ENCODE measurements at regions not wholly inside any gene's neighbourhood (a gene's known extent, or its start where the extent isn't known, plus 50 kb on each side); places are given as distances from the start of the nearest gene placed in this dataset.

DNA sequence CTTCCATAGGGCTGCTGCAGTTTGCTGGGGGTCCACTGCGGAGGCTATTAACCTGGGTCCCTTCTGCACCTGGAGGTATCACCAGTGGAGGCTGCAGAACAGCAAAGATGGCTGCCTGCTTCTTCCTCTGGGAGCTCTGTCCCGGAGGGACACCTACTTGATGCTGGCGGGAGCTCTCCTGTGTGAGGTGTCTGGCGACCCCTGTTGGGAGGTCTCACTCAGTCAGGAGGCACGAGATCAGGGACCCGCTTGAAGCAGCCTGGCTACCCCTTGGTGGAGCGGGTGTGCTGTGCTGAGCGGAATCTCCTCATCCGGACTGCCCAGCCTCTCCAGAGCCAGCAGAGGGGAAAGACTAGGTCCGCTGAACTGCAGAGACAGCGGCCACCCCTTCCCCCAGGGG is 56.0 kb upstream of the CTXND1 start:
- no peak for DNase-seq

- DNase-seq, result peak; percentile 32
Measured at GRCh38 chr15:80309769-80310384, 57.9 kb upstream of the CTXND1 start.

GRCh38 chr15:80310776-80311175 is 58.8 kb upstream of the CTXND1 start:
- no peak for DNase-seq

DNA sequence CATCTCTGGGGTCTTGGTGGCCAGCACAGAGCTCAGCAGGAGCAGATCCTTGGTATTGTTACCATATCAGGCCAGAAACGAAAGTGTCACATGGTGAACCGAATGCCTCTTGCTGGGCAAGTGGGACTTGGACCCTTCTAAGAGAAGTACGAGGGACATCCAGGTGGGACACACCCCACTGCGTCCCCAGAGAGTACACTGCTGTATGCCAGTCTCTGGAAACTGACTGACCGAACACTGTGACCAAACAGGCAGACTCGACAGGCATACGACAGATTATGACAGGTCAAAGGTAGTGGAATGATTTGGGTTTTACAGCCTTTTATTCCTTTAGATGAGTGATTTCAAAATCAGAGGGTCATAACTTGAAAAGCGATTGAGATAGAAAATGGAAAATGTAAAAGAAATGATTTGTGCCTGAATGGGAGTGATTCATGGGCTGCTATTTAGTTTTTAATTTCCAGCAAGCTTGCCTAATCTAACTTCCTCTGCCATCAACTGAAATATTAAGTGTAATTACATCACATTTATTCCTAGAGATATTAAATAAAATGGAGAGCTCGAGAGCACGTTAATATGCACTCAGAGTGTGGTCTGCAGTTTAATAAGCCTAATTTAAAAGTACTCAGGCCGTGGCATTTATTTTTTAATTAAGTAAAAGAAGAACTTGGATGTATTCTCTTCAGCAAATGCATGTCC is 63.4 kb upstream of the CTXND1 start:
- no peak for DNase-seq

DNA sequence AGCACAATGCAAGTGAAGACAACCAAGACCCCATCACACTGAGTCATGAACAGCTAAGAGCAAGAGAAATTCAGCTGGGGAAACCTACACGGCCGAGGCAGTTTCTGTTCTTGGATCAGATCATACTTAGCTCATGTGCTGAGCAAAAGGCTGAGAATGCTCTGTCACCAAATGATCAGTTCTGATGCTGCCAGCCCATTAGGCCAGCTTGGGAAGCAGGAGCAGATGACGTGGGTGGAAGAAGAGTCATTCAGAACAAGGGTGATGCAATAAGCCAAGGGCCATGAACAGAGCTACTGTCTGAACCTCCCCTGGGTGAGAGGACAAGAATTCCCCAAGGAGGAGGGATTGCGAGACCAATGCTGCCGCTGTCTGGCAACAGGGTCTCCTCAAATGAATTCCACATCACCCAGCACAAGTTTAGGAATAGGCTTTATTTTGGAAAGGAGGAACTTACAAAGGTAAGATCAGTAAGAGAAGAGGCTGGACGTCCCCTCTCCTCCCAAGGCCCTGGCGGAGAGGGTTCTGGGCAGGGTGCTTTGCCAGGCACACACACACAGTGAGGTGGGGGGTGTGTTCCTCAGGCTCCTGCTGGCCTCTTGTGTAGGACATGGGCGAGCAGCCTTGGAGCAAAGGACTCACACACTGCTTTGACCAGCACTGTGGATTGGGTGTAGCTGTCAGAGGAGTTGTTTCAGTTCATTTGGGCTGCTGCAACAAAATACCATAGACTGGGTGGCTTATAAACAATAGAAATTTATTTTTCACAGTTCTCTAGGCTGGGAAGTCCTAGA is 65.6 kb upstream of the CTXND1 start:
- peak; percentile 3 for DNase-seq

DNA sequence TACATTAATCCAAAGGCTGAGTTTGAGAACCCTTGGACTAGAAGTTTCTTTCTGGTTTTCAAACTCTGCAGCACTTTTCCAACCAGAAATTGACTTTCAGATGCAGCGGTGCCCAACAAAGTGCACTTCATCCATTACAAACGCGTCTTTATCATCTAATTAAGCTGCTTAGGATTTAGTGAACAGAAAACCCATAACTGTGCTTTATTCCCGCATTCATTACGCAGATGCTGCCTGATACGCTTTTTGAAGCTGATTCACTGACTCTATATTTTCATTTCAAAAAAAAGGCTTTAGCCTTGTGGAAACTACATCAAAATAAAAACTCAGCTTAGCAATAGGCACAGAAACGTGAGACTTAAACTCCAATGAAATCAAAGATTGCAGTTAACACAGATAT is 69.8 kb upstream of the CTXND1 start:
- DNase-seq, result no peak

GRCh38 chr15:80323285-80323684 is 71.3 kb upstream of the CTXND1 start:
- no peak for DNase-seq

GRCh38 chr15:80324545-80325080 is 72.6 kb upstream of the CTXND1 start:
- DNase-seq, result peak; percentile 28

GRCh38 chr15:80325206-80325605 is 73.2 kb upstream of the CTXND1 start:
- DNase-seq, result no peak

DNA sequence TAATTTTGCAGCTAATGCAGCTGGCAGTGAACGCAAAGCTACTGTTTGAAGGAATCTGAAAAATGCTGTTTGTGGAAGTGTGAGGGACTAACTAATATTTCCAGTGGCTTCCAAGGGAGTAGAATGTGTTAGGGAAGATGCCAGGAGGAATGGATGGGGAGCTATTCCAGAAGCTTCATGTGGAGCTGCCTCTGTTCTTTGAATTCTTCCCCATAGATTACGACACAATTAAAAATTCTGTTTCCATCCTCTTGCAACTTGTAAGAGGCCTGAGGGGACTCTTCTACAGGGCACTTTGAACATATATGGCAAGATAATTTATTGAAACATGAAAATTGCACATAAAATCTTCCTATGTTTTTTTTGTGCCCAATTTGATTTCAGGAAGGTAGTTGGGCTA is 74.3 kb upstream of the CTXND1 start:
- DNase-seq, result no peak

GRCh38 chr15:80328496-80328895 is 75.7 kb upstream of the ARNT2 start:
- DNase-seq, result no peak

- DNase-seq, result no peak
Measured at GRCh38 chr15:80331886-80332406, 72.2 kb upstream of the ARNT2 start.

GRCh38 chr15:80333261-80333660 is 70.9 kb upstream of the ARNT2 start:
- DNase-seq, result no peak

- no peak for DNase-seq
Measured at GRCh38 chr15:80334521-80334920, 69.7 kb upstream of the ARNT2 start.

DNA sequence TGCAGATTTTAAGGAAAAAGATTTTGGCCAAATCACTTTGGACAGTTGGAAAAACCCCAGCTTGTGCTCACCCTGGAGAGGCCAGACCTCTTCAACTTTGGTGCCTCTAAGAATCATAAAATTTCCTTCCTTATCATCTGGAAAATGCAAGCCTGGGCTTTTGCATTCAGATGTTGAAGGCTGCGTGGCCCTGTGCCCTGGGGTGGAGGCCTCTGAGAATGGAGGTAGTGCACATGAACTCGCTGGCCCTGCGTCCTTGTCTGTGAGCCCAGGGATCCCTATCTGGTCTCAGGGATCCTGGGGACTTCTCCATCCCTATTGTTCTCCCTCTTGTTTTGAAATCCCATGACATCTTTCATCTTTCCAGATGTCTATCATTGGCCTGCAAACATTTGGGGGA is 64.6 kb upstream of the ARNT2 start:
- no peak for DNase-seq

GRCh38 chr15:80342148-80342547 is 62.0 kb upstream of the ARNT2 start:
- no peak for DNase-seq

GRCh38 chr15:80343554-80343992 is 60.6 kb upstream of the ARNT2 start:
- peak; percentile 7 for DNase-seq

- DNase-seq, result no peak
Measured at GRCh38 chr15:80350941-80351610, 53.1 kb upstream of the ARNT2 start.

All from eye (tissue), 1 donor.